Kidney (tissue), 13 donors: ENCODE measurements at regions not wholly inside any gene's neighbourhood (a gene's known extent, or its start where the extent isn't known, plus 50 kb on each side); places are given as distances from the start of the nearest gene placed in this dataset.

Experiments
- DNase-seq, 5 donors: peaks; one replicate each; pipeline ENCODE4 v3.0.0-alpha.2; 2013 to 2020
- FAIRE-seq: peaks from 2 replicates; lab custom pipeline; 2012; peaks lifted over from hg19 to GRCh38; lab: Jason Lieb, UNC
- H3K27ac ChIP-seq, 2 donors: one replicate each; pipeline ENCODE4 v1.7.0; 2013; ENCODE audit warnings: low read depth in 2 of 2, low read length in 2 of 2, inconsistent platforms in 1 of 2
- H3K27me3 ChIP-seq: one replicate; pipeline ENCODE4 v1.7.1; 2013; ENCODE audit warnings: low read length, inconsistent platforms; ENCODE audit not compliant: control insufficient read depth, insufficient read depth
- H3K36me3 ChIP-seq, 3 donors: one replicate each; pipeline versions ENCODE4 v1.7.0 to v1.7.1; 2013; ENCODE audit warnings: low read length in 3 of 3, control low read depth in 1 of 3, inconsistent platforms in 1 of 3; ENCODE audit not compliant: insufficient read depth in 3 of 3, control insufficient read depth in 2 of 3
- H3K4me1 ChIP-seq, 3 donors: one replicate each; pipeline versions ENCODE4 v1.7.0 to v1.7.1; 2013; ENCODE audit warnings: low read length in 3 of 3, inconsistent platforms in 1 of 3, low read depth in 1 of 3; ENCODE audit not compliant: control insufficient read depth in 2 of 3, insufficient read depth in 2 of 3
- H3K4me3 ChIP-seq, 3 donors: one replicate each; pipeline versions ENCODE4 v1.7.0 to v1.8.1; 2013; ENCODE audit warnings: low read length in 3 of 3, control low read depth in 1 of 3, inconsistent platforms in 1 of 3
- H3K9ac ChIP-seq, 3 donors: one replicate each; pipeline versions ENCODE4 v1.7.0 to v1.7.1; 2013; ENCODE audit warnings: low read length in 3 of 3, control low read depth in 1 of 3, inconsistent platforms in 1 of 3
- H3K9me3 ChIP-seq, 3 donors: one replicate each; pipeline versions ENCODE4 v1.7.0 to v1.7.1; 2013; ENCODE audit warnings: low read length in 3 of 3, control low read depth in 1 of 3, inconsistent platforms in 1 of 3; ENCODE audit not compliant: control insufficient read depth in 2 of 3, insufficient read depth in 1 of 3
- intact Hi-C: fragments of 100-400 bp; cut with DNase I; formaldehyde crosslinking; loops from one replicate; pipeline ENCODE4 v1.11.1; 2022
- TF ChIP-seq, protein P1 (sequence below): IDR thresholded peaks from 3 replicates; pipeline ENCODE4 v1.5.1; 2012; ENCODE audit warnings: mild to moderate bottlenecking, moderate library complexity, borderline replicate concordance; ENCODE audit not compliant: insufficient read depth; ENCODE audit errors: extremely low read depth
- donor health status: control.
- donor health status: control.
- donor health status: control.
- donor health status: control.
- donor health status: control.
- donor health status: DM: yes; HTN: yes; CAD: no.
- donor health status: Normal renal cell carcinoma (clear cell type).

DNA sequence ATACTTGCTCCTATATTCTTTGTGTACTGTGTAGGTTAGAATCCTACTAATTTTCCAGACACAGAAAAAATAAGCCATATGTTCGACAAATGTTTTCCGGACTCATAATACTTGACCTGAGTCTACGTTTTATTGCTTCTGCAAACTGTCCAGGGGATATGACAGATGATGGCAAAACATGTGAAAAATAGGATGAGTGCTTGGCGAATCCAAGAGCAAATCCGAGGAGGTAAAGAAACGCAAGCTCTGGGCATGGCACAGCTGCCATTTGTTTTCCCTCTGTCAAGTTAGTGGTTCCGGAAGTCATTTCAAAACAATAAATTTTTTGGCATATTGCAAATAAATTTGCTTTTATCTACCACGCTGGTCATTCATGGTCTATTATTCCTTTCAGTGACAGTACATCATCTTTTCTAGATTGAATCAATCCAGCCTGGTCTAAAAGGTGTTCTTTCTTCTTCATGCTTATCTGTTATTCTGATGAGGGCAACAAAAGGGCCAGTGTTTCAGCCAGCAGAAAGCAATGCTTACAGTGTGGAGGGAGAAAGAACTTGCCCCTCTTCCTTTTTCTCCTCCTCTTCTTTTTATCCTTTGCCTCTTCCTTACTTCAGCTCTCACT is 476.1 kb upstream of the SOX11 start:
- intact Hi-C loops: no loop called here
- no peak for FAIRE-seq
- H3K9ac ChIP-seq: no peak overlapping the region

DNA sequence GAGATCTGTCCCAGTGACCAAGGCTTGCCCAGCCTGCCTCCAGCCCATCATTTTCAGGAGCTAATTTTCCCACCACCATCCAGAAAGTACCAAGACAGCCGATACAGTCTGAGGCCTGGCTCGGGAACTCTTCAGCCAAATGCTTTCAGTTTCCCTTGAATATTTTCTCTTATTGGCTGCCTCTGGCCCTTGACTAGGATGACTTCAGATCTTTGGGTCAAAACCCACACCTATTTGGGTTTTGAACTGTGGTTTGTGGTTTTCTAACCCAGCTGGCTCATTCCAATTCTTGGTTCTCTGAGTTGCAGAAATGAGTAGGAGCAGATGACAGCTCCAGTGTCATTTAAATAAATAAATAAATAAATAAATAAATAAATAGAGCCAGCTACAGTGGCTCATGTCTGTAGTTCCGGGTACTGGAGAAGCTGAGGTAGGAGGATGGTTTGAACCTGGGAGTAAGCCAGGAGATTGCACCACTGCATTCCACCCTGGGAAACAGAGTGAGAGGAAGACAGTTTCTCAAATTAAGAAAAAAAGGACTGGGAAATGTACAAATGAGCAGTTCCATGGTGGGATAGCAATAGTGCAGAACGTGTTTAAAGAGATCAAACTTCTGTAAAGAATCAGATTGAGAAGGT is 465.0 kb upstream of the SOX11 start:
- H3K36me3 ChIP-seq: no peaks in the 10 kb centered on the region

More for the DNA sequence above, 476.1 kb upstream of the SOX11 start:
- Histone ChIP-seq H3K27me3 (no peaks in the 10 kb centered on the region), H3K36me3 (no peaks in the 10 kb centered on the region), H3K27ac (no peak overlapping the region), H3K4me1 (no peaks in the 10 kb centered on the region), H3K4me3 (no peak overlapping the region), H3K9me3 (no peaks in the 10 kb centered on the region)
- DNase-seq: peak in 1 of 5 donors; percentile 1
- TF ChIP-seq, protein P1, sequence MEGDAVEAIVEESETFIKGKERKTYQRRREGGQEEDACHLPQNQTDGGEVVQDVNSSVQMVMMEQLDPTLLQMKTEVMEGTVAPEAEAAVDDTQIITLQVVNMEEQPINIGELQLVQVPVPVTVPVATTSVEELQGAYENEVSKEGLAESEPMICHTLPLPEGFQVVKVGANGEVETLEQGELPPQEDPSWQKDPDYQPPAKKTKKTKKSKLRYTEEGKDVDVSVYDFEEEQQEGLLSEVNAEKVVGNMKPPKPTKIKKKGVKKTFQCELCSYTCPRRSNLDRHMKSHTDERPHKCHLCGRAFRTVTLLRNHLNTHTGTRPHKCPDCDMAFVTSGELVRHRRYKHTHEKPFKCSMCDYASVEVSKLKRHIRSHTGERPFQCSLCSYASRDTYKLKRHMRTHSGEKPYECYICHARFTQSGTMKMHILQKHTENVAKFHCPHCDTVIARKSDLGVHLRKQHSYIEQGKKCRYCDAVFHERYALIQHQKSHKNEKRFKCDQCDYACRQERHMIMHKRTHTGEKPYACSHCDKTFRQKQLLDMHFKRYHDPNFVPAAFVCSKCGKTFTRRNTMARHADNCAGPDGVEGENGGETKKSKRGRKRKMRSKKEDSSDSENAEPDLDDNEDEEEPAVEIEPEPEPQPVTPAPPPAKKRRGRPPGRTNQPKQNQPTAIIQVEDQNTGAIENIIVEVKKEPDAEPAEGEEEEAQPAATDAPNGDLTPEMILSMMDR: no peak

DNA sequence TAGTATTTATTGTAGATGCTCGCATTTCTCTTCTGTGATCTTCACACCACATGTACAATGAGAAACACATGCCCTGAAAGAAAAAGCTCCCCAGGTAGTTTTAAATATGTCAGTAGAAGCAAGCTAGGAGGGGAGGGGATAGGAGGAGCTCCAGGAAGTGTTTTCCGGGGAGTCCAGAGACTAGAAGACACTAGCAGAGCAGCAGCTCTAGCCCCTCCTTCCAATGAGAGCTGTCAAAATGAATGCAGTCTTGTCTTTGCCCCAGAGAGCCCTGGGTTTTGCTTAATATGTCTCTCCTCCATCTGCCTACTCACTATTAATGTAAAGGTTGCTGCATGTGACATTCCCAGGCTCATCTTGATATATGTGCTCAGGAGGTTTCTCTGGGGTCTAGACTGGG is 462.6 kb upstream of the SOX11 start:
- H3K27ac ChIP-seq: no peak overlapping the region
- TF ChIP-seq, protein P1: no peak
- no peaks in the 10 kb centered on the region for H3K4me1 ChIP-seq
- H3K9me3 ChIP-seq: no peaks in the 10 kb centered on the region
- intact Hi-C loops: no loop called here
- FAIRE-seq (no peak), DNase-seq (no peak)
- H3K27me3 ChIP-seq: no peaks in the 10 kb centered on the region
- no peak overlapping the region for H3K9ac ChIP-seq
- no peak overlapping the region for H3K4me3 ChIP-seq
- H3K36me3 ChIP-seq: no peaks in the 10 kb centered on the region

More for the DNA sequence above, 465.0 kb upstream of the SOX11 start:
- H3K4me3 ChIP-seq: no peak overlapping the region
- FAIRE-seq (no peak), DNase-seq (no peak)
- no peaks in the 10 kb centered on the region for H3K4me1 ChIP-seq
- no peak overlapping the region for H3K27ac ChIP-seq
- H3K27me3 ChIP-seq: no peaks in the 10 kb centered on the region
- H3K9ac ChIP-seq: no peak overlapping the region
- intact Hi-C loops: no loop called here
- TF ChIP-seq, protein P1: no peak
- no peaks in the 10 kb centered on the region for H3K9me3 ChIP-seq

DNA sequence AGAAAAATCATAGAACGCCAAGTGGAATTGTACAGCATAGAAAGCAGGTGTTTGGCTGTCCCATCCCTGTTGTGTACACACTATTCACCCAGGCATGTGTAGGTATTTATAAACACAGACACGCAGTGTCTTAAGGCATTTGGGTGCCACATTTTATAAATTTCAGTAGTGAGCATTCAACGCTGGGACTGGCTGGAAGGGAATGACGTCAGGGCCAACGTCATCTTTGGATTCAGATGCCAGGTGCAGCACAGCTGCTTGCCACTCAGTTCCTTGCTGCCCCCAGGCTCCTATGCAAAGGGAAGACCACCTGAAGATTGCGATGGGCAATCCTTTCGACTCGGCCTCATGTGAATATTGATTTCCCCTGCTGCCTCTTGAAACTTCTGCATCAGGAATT is 461.7 kb upstream of the SOX11 start:
- Histone ChIP-seq H3K4me1 (no peaks in the 10 kb centered on the region), H3K27me3 (no peaks in the 10 kb centered on the region), H3K27ac (no peak overlapping the region), H3K36me3 (no peaks in the 10 kb centered on the region), H3K9ac (no peak overlapping the region), H3K4me3 (no peak overlapping the region), H3K9me3 (no peaks in the 10 kb centered on the region)
- intact Hi-C loops: no loop called here
- TF ChIP-seq, protein P1: no peak
- DNase-seq (no peak), FAIRE-seq (no peak)
